ENCODE measurements at regions not wholly inside any gene's neighbourhood (a gene's known extent, or its start where the extent isn't known, plus 50 kb on each side); places are given as distances from the start of the nearest gene placed in this dataset.

DNA sequence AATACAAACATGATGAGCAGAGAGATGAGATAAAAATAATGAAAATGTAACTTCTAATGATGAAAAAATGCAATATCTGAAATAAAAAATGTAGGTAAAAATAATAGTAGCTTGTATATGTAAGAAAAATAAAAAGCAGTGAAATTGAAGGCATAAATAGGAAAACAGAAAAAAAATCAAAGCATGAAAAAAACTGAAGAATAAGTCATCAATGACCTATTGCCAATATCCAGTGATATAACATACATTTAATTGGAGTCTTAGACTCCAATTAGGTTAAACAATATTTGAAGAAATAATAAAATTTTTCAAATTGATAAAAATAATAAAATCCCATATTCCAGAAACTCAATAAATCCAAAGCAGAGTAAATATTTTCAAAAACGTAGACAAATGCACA, 114.0 kb upstream of the HDGFL1 start:
- TF ChIP-seq, protein P1, sequence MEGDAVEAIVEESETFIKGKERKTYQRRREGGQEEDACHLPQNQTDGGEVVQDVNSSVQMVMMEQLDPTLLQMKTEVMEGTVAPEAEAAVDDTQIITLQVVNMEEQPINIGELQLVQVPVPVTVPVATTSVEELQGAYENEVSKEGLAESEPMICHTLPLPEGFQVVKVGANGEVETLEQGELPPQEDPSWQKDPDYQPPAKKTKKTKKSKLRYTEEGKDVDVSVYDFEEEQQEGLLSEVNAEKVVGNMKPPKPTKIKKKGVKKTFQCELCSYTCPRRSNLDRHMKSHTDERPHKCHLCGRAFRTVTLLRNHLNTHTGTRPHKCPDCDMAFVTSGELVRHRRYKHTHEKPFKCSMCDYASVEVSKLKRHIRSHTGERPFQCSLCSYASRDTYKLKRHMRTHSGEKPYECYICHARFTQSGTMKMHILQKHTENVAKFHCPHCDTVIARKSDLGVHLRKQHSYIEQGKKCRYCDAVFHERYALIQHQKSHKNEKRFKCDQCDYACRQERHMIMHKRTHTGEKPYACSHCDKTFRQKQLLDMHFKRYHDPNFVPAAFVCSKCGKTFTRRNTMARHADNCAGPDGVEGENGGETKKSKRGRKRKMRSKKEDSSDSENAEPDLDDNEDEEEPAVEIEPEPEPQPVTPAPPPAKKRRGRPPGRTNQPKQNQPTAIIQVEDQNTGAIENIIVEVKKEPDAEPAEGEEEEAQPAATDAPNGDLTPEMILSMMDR (IDR thresholded peaks at IDR 0.05; ENCODE audit: low read depth, low read length): no peak
- H3K4me1 ChIP-seq (ENCODE audit: low read depth): no peaks in the 10 kb centered on the region
- H3K4me3 ChIP-seq: no peak overlapping the region
- no peaks in the 10 kb centered on the region for H3K9me3 ChIP-seq (ENCODE audit: low read depth)
- H3K36me3 ChIP-seq: no peaks in the 10 kb centered on the region
- no peak for DNase-seq (ENCODE audit: low read depth in 1 of 2, low spot score in 1 of 2)
- H3K27me3 ChIP-seq: no peaks in the 10 kb centered on the region
- no peak overlapping the region for H3K27ac ChIP-seq

DNA sequence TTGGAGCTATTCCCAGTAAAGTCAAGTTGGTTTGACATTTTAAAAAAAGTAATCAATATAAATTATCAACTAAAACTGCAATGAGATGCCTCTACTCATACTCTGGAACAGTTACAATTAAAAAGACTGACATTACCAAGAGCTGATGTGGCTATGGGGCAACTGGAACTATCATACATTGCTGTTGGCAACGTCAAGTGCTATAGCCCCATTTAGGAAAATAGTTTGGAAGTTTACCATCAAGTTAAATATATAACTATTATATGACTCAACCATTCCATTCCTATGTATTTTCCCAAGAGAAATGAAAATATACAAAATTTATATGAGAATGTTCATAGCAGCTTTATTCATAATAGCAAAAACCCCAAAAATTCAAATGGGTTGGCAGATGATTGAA, 111.4 kb upstream of the HDGFL1 start:
- TF ChIP-seq, protein P1 (IDR thresholded peaks at IDR 0.05; ENCODE audit: low read depth, low read length): no peak
- Histone ChIP-seq H3K27ac (no peak overlapping the region), H3K36me3 (no peaks in the 10 kb centered on the region), H3K9me3 (ENCODE audit: low read depth) (no peaks in the 10 kb centered on the region), H3K4me3 (no peak overlapping the region), H3K27me3 (no peaks in the 10 kb centered on the region), H3K4me1 (ENCODE audit: low read depth) (no peaks in the 10 kb centered on the region)
- no peak for DNase-seq (ENCODE audit: low read depth in 1 of 2, low spot score in 1 of 2)

DNA sequence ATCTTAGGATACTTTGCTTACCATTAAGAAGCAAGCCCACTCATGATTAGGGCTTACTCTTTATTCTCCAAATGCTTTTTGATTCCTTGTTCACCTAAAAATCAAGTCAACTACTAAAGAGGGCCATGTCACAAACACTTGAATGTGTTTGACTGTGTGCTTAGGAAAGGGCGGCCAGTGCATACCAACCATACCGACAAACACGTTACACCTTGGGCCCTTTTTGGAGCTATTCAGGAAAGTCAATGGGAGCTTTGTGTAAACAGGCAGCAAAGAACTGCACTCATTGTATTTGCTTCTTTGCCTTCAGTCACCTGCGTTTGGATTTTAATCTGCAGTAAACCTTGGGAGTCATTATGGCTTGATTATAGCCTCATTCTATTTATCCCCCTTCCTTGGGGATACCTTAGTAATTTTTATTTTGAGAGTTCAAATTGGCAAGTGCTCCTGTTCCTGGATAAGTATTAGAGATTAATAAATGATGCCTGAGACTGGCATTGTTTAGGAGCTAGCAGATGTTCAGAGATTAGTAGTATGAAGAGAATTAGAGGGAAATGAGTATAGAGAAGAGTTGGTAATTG, 102.6 kb upstream of the HDGFL1 start:
- H3K9me3 ChIP-seq (ENCODE audit: low read depth): no peaks in the 10 kb centered on the region
- TF ChIP-seq, protein P1 (IDR thresholded peaks at IDR 0.05; ENCODE audit: low read depth, low read length): no peak
- H3K27ac ChIP-seq: no peak overlapping the region
- H3K36me3 ChIP-seq: no peaks in the 10 kb centered on the region
- H3K27me3 ChIP-seq: no peaks in the 10 kb centered on the region
- DNase-seq (ENCODE audit: low read depth in 1 of 2, low spot score in 1 of 2): no peak
- no peaks in the 10 kb centered on the region for H3K4me1 ChIP-seq (ENCODE audit: low read depth)
- no peak overlapping the region for H3K4me3 ChIP-seq

DNA sequence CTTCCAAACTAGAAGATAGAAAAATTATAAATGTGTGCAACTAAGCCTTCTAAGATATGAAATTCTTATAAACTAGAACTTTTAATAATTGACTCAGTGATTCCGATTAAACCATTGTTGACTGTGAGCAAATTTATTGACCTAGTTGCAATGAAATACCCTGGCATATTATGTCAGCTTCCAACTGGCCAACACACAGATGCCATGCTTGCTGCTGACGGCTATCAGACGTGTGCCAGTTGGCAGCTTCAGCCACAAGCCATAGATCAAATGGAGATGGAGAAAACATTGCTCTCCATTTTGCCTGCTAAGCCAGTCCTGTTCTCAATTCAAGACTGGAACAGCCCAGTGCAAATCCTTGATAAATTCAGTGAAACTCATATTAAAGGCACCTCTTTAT, 101.7 kb upstream of the HDGFL1 start:
- Histone ChIP-seq H3K27ac (no peak overlapping the region), H3K9me3 (ENCODE audit: low read depth) (no peaks in the 10 kb centered on the region), H3K27me3 (no peaks in the 10 kb centered on the region), H3K4me3 (no peak overlapping the region), H3K36me3 (no peaks in the 10 kb centered on the region), H3K4me1 (ENCODE audit: low read depth) (no peaks in the 10 kb centered on the region)
- DNase-seq (ENCODE audit: low read depth in 1 of 2, low spot score in 1 of 2): no peak
- TF ChIP-seq, protein P1 (IDR thresholded peaks at IDR 0.05; ENCODE audit: low read depth, low read length): no peak

DNA sequence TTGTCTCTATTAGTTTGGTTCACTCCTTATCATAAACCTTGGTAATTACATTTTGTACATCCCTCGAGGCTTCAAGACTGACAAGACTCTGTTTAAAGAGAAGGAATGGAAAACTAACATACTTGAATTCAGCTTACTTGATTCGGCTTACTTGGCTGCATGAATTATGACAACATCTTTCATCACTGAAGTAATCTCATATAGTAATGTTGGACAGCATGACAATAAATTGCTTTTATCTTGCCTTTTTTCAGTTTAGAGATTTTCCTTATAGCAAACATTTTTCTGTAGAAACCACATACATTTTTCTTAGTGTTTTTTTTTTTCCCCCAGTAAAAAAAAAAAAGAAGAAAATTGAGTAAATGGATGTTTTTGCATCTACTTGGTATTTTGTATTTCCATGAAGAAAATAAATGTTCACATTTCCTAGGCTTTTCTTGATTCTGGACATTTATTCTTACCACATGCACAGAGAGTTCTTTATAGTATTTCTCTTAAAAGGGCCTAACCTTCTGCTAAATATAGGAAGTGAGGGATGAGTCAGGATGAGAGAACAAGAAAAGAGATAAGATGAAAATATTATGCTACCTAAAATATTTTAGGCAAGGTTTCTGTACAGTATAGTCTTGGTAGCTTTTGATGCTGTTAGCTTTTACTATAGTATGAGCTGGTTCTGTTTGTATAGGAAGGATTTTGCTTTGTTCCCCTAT, 101.0 kb upstream of the HDGFL1 start:
- no peaks in the 10 kb centered on the region for H3K27me3 ChIP-seq
- H3K9me3 ChIP-seq (ENCODE audit: low read depth): no peaks in the 10 kb centered on the region
- no peak for DNase-seq (ENCODE audit: low read depth in 1 of 2, low spot score in 1 of 2)
- H3K36me3 ChIP-seq: no peaks in the 10 kb centered on the region
- TF ChIP-seq, protein P1 (IDR thresholded peaks at IDR 0.05; ENCODE audit: low read depth, low read length): no peak
- H3K27ac ChIP-seq: no peak overlapping the region
- no peaks in the 10 kb centered on the region for H3K4me1 ChIP-seq (ENCODE audit: low read depth)
- H3K4me3 ChIP-seq: no peak overlapping the region
